HUDEP-2 (cell line): ENCODE measurements at regions not wholly inside any gene's neighbourhood (a gene's known extent, or its start where the extent isn't known, plus 50 kb on each side); places are given as distances from the start of the nearest gene placed in this dataset.
A peak's percentile ranks its signal among the peaks of the same experiment; 100 is the strongest.
"Not testable (repeated sequence)": the region's sequence is repeated elsewhere in the genome, so short reads cannot be mapped to it uniquely, and the experiment has no call there.

Source experiments
- DNase-seq, 76 experiments: peaks; one replicate each; lab custom pipeline; 2025; ENCODE audit not compliant: unreplicated experiment in 76 of 76; lab: John Stamatoyannopoulos, UW

DNA sequence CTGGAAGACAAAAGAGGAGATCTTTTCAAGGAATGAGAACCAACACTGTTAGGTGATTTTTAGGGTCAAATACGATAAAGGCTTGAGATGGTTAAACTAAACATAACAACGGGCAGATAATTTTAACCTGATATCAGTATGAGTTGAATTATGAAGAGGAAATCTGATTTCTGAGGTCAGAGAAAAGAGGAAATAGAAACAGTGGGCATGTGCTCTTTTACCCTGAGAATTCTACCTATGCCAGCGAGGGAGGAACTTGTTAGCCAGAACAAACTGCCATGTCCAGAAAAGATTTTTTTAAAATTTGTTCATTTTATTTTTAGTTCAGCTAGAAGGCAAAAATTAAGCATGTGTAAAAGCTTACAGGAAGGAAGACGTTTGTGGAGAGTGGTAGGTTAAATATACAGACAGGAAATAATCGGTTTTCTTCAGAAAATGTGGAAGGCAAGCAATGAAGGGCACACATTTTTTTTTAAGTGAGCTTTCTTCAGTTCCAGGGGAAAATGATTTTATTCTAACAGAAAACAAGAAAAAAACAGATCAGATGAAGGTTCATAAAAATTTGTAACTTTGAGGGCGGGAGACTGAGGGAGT, 1745.3 kb downstream of the MRPL39 start:
- DNase-seq: no peak

DNA sequence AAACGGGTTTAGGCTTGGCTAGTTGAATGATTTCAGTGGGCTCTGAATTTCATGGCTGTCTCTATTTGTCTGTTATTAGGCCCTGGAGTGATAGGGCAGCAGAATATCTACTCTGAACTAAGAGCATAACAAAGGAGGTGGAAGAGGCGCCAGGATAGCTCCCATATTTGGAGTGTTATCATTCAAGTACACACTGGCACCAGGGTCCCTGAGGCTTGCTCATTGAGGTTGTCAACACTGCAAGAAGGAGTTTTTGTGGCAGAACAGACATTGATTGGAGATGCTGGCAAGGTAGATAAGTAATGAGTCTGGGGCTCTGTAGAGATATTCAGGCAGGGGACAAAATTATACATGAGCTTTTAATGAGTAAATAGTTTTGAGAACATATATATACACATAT, 1748.4 kb downstream of the MRPL39 start:
- DNase-seq: peak in 18 of 76 experiments; percentile 4 to 48 (median 28)

DNA sequence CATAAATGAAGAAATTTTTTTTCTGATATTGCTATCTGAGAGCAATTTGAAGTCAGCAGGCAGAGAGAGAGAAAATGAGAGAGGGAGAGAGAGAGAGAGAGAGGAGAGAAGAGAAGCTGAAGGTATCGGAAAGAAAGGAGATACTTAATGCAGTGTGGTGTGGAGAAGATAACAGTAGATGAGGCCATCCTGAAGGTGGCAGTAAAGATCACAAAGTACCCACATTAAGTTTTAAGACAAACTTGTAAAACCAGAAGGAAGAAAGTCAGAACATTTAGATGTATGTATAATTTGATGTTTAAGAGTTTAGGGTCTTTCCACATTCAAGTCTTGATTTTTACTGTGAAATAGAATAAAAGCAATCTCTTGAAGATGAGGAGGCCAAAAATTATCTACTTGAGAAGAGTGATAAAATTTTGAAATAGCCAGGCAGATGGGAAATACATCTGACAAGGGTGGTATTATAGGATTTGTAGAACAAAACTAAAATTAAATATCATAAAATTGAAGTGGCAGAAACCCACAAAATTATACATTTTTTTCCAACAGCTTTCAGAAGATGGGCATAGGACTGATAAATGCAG, 1753.4 kb downstream of the MRPL39 start:
- DNase-seq: peak in 30 of 76 experiments; percentile 9 to 71 (median 35)

DNA sequence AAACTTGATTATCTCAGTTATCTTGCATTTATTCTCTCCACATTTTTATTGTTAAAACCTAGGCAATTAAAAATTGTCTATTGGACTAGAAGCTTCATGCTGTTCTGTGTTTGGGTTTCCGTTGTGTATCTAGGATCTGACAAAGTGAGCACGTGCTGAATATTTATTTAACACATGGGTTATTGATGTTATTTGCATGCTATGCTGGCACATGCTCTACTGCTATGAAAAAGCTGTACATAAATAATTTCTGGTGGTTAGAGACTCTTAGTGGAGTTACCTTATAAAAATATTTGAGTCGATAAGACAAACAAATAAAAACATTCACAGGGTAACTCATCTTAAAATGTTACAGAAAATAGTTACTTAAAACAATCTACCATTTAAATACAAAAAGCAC, 1769.7 kb downstream of the MRPL39 start:
- DNase-seq: no peak

DNA sequence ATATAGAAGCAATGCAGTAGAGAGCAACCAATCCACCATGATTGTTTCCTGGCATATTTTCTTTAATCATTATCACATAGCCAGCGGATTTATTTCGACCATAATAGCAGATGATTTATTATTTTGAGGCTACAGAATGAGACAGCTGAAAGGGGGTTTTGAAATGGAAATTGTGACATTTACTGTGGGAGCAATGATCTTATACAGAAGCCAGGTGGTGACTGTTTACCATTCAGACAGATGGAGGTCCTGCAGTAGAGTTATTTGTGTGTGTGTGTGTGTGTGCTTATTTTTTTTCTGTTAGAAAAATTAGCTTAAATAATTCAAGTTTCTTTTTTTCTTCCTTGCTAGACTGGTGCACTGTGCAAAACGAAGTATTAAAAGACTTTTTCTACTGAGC, 1784.5 kb downstream of the MRPL39 start:
- no peak for DNase-seq

DNA sequence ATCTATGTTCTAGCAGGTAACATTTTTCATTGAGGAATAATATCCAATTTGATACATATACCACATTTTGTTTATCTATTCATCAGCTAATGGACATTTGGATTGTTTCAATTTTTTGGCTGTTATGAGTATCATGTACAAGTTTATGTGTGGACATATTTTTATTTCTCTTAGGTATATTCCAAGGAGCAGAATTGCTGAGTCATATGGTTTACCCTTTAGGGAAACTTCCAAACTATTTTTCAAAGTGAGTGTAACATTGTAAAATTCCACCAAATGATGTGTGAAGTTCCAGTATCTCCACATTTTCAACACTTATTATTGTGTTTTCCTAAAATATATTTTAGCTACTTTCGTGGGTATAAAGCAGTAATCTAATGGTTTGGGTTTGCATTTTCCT, 1789.9 kb downstream of the MRPL39 start:
- no peak for DNase-seq

DNA sequence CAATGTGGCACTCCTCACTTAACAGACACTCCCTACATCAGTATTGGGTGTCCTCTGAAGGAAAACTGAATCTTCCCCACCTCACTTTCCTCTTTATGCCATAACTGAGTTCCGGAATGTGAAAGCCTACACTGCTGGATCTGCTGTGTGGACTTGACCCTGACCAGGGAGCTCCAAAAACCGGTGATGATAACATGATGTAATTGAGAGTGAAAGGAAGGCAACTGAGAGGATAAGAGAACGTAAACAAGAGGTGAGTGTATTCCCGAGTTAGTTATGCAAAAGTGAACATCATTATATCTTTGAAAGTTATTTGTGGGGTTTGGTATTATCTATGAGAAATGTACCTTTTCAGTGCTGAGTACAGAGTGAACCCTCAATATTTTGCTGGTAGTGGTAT, 1794.8 kb downstream of the MRPL39 start:
- no peak for DNase-seq

DNA sequence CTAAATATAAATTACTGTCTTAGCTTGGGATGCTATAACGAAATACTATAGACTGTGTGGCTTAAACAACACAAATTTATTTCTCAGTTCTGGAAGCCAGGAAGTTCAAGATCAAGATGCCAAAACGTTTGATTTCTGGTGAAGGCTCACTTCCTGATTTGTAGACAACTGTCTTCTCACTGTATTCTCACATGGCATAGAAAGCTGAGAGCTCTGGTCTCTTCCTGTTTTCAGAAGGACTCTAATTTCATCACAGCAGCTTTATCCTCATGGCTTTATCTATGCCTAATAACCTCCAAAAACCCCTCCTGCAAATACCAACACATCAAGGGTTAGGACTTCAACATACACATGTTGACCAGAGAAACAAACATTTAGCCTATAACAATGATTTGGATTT, 1795.5 kb downstream of the MRPL39 start:
- peak in 2 of 76 experiments; percentile 11 to 20 for DNase-seq

DNA sequence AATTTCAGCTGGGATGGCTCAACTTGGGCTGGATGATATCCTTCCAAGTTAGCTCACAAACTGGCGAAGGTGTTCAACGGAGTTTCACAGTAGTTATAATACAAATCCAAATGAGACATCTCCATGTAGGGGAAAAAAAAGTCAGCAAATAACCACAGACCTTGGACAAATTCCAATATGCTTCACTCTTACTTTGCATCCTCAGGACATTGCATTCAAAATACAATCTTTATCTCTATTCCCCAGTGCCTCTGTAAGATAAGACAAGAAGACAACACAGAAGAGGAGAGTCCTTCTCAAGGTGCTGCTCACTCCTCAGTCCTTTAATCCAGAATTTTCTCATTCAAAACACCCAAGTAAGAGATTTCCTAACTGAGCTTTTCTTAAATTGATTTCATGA, 1797.7 kb downstream of the MRPL39 start:
- peak in 31 of 76 experiments; percentile 5 to 82 (median 43) for DNase-seq

DNA sequence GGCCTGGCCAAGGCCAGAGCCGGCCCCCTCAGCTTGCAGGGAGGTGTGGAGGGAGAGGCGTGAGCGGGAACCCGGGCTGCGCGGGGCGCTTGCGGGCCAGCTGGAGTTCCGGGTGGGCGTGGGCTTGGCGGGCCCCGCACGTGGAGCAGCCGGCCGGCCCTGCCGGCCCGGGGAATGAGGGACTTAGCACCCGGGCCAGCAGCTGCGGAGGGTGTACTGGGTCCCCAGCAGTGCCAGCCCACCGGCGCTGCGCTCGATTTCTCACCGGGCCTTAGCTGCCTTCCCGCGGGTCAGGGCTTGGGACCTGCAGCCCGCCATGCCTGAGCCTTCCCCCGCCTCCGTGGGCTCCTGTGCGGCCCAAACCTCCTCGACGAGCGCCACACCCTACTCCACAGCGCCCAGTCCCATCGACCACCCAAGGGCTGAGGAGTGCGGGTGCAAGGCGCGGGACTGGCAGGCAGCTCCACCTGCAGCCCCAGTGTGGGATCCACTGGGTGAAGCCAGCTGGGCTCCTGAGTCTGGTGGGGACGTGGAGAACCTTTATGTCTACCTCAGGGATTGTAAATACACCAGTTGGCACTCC, 1800.2 kb downstream of the MRPL39 start:
- not testable (repeated sequence) for DNase-seq

DNA sequence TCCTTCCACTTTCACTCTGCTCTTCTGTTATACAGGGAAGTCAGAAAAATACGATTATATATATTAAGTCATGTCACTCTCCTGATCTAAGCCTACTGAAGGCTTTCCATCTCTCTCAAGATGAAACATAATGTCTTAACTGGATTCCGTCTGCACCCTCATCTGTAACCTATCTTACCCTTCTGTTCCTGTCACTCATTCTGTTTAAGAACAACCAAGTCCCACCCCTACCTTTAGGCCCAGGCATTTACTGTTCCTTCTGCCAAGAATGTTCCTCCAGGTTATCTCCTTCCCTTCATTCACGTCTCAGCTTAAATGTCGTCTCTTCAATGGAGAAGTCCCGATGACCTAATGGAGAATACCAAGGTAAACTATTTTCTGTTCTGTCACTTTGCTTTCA, 1802.4 kb downstream of the MRPL39 start:
- DNase-seq: no peak

DNA sequence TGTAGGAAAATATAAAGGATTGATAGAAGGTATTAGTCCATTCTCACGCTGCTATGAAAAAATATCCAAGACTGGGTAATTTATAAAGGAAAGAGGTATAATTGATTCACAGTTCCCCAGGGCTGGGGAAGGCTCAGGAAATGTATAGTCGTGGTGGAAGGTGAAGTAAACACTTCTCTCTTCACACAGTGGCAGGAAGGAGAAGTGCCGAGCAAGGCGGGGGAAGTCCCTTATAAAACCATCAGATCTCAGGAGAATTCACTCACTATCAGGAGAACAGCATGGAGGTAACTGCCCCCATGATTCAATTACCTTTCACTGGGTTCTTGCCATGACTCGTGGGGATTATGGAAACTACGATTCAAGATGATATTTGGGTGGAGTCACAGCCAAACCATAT, 1806.0 kb downstream of the MRPL39 start:
- DNase-seq: no peak

DNA sequence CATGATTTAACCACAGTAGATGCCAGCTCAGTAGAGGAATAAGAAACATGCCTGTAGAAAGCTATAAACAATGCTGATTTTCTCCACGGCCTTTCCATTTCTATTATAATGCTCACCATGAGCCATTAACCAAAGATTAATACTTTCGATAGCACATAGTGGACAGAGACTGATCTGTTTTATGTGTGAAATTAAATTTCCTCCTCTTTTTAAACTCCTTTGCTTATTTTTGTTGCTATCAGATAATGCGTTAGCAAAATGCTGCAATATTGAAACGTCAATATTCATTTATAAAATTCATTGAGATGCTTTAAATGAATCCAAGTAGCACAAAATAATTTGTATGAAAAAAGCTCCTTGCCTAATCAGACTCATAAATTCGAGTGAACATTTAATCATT, 1807.9 kb downstream of the MRPL39 start:
- no peak for DNase-seq

DNA sequence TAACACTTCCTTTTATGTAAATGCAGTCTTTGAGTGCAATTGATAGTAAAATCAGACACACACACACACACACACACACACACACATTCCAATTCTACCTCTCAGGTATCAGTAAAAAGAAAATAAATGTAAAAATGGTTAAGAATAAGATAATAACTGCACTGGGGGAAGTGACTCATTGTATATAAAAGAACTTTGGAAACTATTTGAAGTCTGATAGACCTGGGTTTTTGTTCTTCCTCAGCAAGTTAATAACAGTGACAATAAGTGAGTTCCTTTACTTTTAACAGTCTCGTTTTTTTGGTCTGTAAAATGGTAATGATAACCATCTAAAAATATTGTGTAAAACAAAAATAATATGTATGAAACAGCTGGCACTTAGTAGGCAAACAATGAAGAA, 1815.0 kb downstream of the MRPL39 start:
- DNase-seq: no peak

DNA sequence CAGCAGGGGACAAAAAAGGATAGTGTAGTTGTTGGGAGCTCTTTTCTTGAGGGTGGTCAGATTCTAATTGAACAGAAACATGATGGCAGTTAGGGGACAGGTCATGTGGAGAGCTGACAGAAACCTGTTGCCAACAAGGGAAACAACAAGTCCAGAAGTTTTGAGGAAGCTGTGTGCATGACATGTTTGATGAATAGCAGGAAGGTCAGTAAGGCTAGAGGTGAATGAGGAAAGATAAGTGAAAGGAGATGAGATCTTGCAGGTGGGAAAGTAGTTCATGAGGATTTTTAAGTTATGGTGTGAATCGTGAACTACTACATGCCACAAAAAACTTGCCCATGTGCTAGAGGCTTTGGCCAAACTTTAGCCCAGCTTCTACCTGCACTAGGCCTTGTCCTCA, 1817.4 kb downstream of the MRPL39 start:
- DNase-seq: no peak

DNA sequence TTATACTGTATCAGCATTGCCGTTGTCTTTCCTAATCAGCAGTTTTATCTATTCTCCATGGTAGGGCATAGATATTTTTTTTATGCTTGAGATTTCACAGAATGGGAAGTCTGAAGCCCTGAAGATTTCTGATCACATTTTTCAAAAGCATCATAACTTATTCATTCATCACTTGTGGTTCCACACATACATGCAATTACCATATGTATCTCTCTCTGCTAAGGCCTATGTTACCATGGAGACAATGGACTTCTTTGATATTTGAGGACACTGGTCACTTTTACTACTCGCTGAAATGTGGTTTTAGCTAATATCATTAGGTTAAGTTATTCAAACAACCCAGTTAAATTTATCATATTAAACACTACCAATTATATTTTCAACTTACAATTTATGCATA, 1827.0 kb downstream of the MRPL39 start:
- DNase-seq: no peak

DNA sequence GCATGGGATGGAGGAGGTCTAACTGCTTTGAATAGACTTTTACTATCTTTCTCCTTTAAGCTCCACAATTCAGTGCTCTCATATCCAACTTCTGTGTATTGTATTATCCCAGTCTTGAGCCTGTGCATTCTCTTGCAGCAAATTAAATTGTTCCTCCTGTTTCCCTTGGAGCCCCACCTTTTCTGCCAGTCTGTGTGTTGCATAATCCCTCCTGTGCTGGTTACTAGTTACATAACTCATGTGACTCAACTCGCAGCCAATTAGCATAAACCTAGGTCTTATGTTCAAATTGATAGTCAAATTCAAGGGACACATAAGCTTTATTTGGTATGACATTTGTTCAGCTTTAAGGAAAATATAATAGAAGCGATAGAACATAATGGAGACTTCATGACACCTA, 1863.5 kb downstream of the MRPL39 start:
- no peak for DNase-seq

DNA sequence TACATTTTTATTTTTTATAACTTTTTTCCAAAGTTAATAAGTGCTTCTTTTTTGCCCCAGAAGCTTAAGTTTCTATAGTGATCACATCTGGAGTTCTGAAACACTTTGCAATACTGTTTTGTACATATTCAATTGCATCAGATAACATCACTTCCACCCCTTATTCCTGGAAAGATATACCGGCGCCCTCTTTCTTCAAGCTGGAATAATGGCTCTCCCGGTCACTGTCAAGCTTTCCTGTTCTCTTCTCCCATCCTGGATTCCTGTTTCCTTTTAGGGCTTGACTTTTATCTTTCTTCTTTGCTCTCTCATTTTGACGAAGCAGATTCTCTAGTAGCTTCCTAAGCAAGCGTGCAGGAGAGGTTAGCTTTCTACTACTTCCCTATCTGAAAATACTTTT, 1866.8 kb downstream of the MRPL39 start:
- DNase-seq: no peak

DNA sequence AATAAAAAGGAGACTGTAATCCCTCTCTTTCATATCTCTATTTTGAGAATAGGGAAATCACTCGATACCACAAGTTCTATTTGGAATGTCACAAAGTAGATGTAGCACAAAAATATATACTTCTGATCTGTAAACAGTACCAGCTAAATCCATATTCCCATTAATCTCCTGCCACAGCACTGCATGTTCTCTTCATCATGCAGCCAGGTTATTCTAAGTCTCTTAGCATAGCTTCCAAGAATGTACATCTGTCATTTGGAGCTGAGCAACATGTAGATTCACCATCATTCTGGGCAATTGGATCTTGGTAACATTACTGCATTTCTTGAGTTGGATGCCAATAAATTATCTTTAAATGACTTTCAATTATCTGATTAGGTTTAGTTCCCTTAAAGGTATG, 1874.5 kb downstream of the MRPL39 start:
- no peak for DNase-seq

DNA sequence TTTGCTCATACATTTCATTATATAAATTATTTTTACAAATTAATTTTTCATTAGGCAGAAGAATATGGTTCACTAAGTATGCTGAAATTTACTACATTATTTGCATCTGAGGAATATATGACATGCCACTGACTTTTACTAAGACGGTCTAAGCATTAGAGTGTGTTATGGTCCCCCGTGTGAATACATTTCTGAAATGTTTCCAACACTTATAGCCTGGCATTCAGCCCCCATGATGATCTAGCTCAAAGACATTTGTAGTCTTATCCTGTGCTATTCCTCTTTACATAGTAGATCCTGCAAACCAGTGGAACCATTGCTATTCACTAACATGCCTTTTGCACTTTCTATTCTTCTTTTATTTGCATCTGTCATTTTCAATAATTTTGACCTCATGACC, 1878.0 kb downstream of the MRPL39 start:
- DNase-seq: no peak

DNA sequence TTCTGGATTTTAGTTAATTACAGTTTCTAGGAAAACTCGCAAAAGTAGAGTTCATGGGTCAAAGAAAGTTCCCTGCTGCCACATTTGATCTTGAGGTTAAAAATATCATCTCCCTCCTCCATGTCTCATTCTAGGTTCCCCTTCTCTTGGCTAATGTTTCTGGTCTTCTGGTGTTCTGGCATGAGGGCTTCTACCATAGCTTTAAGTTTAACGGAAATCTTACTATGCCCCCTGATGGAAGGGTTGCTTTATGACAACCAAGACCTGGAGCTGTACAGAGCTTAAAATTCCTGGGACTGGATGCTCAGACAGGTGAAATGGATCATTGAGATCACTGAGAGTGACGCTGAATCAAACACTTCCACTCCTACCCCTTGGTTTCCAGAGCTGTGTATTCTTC, 1881.7 kb downstream of the MRPL39 start:
- peak in 4 of 76 experiments; percentile 1 to 33 (median 6) for DNase-seq

DNA sequence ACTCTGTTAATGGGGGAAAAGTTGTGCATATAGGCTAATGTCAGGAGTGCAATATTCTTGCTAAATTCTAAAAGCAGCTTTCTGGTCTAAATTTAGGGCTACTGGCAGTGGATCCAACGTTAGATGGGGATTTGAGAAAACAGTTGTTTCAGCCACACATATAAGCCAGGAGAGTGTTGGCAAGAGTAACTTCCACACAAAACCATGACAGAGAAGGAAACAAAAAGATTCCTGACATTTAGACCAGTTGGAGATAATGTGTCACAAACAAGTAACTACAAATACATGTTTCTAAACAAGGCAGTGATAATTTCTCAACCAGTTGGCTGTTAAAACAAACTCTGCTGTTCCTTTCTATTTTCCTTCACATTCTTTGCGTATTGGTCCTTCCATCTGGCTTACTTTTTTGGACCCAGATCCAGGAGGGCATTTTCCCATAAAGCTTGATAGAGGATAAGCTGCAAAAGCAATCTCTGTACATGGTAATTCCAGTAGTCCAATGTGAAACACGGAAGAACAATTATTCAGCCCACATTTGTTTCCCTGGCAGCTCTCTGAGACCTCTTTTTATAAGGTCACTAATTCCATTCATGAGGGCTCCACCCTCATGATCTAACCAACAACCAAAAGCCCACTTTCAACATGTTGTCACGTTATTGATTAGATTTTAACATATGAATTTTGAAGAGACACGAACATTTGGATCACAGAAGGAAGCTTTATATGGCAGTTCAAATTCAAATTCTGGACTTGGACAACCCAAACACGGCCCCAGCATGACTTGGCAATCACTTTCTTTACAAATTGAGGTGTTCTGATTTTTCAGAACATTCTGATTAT, 1888.6 kb downstream of the MRPL39 start:
- DNase-seq: no peak
